Ovary (tissue), 3 donors: ENCODE measurements at regions not wholly inside any gene's neighbourhood (a gene's known extent, or its start where the extent isn't known, plus 50 kb on each side); places are given as distances from the start of the nearest gene placed in this dataset.

ENCODE experiments used
- EP300 ChIP-seq: sonication (generic); formaldehyde crosslinking; IDR thresholded peaks from one replicate; pipeline ENCODE4 v1.6.1; 2017; ENCODE audit warnings: antibody characterized with exemption
- POLR2A ChIP-seq: fragments of 450-650 bp; IDR thresholded peaks from one replicate; pipeline ENCODE4 v1.6.1; 2017; ENCODE audit warnings: antibody characterized with exemption, mild to moderate bottlenecking, moderate library complexity
- TF ChIP-seq, protein P1 (sequence below), 3 donors: fragments of 450-650 bp in 2 of 3; fragments of 200-600 bp in 1 of 3; IDR thresholded peaks; one replicate each; pipeline versions ENCODE4 v1.5.1 to v1.8.0; 2016 to 2022; ENCODE audit warnings: antibody characterized with exemption in 3 of 3, mild to moderate bottlenecking in 1 of 3
- donor health status: DM: no; HTN: no; CAD: no.

DNA sequence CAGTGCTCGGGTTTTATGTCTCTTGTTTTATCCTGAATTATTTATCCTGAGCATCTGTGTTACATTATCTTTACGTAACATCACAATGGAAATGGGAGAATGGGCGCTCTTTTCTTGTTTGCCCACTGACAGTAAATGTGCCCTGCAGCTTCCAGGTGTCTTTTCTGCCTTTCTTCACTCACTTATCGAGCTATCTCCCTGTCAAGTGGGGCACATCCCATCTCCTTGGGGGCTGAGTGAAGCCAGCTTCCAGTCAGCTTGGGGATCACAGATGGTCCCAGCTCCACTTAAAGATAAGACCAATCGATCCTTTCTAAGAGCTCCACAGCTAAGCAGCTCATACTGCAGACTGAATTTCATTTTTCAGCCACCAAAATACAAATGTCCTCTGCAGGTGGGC lies 125.8 kb downstream of the KBTBD8 start:
- TF ChIP-seq, protein P1, sequence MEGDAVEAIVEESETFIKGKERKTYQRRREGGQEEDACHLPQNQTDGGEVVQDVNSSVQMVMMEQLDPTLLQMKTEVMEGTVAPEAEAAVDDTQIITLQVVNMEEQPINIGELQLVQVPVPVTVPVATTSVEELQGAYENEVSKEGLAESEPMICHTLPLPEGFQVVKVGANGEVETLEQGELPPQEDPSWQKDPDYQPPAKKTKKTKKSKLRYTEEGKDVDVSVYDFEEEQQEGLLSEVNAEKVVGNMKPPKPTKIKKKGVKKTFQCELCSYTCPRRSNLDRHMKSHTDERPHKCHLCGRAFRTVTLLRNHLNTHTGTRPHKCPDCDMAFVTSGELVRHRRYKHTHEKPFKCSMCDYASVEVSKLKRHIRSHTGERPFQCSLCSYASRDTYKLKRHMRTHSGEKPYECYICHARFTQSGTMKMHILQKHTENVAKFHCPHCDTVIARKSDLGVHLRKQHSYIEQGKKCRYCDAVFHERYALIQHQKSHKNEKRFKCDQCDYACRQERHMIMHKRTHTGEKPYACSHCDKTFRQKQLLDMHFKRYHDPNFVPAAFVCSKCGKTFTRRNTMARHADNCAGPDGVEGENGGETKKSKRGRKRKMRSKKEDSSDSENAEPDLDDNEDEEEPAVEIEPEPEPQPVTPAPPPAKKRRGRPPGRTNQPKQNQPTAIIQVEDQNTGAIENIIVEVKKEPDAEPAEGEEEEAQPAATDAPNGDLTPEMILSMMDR (IDR thresholded peaks at IDR 0.05), result no peak
- no peak for TF ChIP-seq POLR2A
- no peak for TF ChIP-seq EP300
